ENCODE measurements at regions not wholly inside any gene's neighbourhood (a gene's known extent, or its start where the extent isn't known, plus 50 kb on each side); places are given as distances from the start of the nearest gene placed in this dataset.

DNA sequence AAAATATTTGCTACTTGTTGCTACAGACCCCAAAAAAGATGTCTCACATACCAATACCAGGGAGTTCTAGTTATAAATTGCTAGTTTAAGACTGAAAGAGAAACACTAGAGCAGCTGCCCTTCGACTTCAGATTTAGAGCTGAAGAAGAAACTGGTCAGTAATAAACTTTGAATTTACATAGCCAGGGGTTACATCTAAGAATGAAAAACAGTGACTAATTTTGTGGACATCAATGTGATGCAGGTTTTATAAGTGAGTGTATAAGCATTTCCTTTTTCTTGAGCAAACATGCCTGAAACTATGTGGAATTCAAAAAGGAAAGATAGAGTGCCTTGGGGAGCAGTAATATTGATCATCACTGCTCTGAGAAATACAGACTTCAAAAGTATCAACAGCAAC lies 724.9 kb upstream of the MIR17HG start:
- H3K27me3 ChIP-seq (ENCODE audit: insufficient read depth, low read length): no peaks in the 10 kb centered on the region
- H3K4me1 ChIP-seq (ENCODE audit: insufficient read depth, low read length): no peaks in the 10 kb centered on the region
- H3K36me3 ChIP-seq (ENCODE audit: insufficient read depth, low read depth, low read length): no peaks in the 10 kb centered on the region
- H3K27ac ChIP-seq (ENCODE audit: low read length): no peak overlapping the region
- no peak overlapping the region for H3K9ac ChIP-seq (ENCODE audit: low read depth, low read length)
- H3K9me3 ChIP-seq (ENCODE audit: insufficient read depth, low read depth, low read length): peaks cover 13% of the 10 kb centered on the region
- H3K4me3 ChIP-seq (ENCODE audit: low read length): no peak overlapping the region

DNA sequence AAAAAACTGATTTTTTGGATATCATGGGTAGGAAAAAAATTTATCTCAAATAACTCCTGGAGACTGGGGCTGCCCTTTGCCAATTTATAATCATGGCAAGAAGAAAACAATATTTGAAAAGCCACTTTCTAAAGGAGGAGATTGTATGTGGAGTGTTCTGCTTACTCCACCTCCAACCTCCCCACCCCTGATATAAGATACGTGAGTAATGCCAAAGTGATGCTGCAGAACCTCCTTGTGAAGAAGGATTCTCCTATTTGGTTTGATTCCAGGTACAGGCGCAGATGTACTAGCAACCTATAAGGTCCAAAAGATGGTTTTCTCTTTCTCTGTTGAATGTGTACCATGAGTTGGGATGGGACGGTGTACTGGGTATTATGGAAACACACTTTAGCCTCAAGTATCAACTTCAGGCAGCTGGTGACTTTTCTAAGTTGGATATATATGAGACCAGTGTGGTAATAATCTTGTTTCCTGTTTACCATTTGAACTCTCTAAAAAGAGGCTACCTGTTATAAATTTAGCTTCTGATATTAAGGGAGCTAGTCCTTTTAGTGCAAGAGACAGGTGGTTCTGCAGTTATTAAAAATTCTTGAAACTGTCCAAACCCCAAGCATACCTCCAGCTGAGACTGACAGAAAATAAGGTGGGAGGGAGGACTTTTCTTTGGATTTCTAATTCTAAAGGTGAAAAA lies 724.0 kb upstream of the MIR17HG start:
- no peak overlapping the region for H3K9ac ChIP-seq (ENCODE audit: low read depth, low read length)
- no peaks in the 10 kb centered on the region for H3K36me3 ChIP-seq (ENCODE audit: insufficient read depth, low read depth, low read length)
- no peak overlapping the region for H3K4me3 ChIP-seq (ENCODE audit: low read length)
- H3K9me3 ChIP-seq (ENCODE audit: insufficient read depth, low read depth, low read length): peaks cover 4% of the 10 kb centered on the region; the same call in 1 of the 2 replicates
- H3K4me1 ChIP-seq (ENCODE audit: insufficient read depth, low read length): no peaks in the 10 kb centered on the region
- no peak overlapping the region for H3K27ac ChIP-seq (ENCODE audit: low read length)
- H3K27me3 ChIP-seq (ENCODE audit: insufficient read depth, low read length): no peaks in the 10 kb centered on the region

DNA sequence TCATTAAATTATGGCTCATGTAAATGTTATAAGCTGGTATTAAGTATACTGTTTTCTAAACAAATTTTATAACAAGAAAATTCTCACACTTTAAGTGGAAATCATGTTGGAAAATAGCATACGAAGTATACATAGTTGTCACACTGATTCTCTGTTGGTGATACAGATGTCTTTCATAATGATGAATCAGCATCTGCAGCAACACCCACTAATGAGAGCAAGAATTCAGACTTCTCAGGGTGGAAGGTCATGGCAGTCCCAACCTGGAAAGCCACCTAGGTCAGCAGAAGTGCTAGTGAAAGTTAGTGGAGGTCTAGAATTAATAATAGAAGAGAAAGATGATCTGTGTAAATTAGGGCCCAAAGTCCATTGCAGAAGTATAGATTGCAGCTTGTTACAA lies 719.7 kb upstream of the MIR17HG start:
- H3K4me3 ChIP-seq (ENCODE audit: low read length): no peak overlapping the region
- H3K36me3 ChIP-seq (ENCODE audit: insufficient read depth, low read depth, low read length): no peaks in the 10 kb centered on the region

DNA sequence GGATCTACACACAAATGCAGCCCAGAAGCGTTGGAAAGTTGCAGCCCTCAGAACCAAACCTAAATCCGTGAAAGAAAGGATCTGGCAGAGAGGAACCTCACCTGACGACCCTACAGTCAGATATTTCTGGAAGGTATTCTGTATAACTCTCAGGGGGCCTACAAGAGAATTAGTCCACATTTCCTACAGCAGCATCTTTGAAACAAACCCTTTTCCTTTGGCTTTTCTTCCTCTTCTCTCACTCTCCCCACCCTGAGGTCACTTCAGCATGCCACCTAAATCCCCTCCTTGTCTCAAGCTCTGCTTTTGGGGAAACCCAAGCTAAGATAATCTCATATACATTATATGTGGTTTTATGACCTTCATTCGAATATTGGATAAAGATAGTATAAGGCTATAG lies 719.0 kb upstream of the MIR17HG start:
- Histone ChIP-seq H3K27me3 (ENCODE audit: insufficient read depth, low read length) (no peaks in the 10 kb centered on the region), H3K9ac (ENCODE audit: low read depth, low read length) (no peak overlapping the region), H3K27ac (ENCODE audit: low read length) (no peak overlapping the region)

More for the DNA sequence above, 719.7 kb upstream of the MIR17HG start:
- Histone ChIP-seq H3K9ac (ENCODE audit: low read depth, low read length) (no peak overlapping the region), H3K9me3 (ENCODE audit: insufficient read depth, low read depth, low read length) (no peaks in the 10 kb centered on the region), H3K4me1 (ENCODE audit: insufficient read depth, low read length) (peaks cover 6% of the 10 kb centered on the region), H3K27ac (ENCODE audit: low read length) (no peak overlapping the region), H3K27me3 (ENCODE audit: insufficient read depth, low read length) (no peaks in the 10 kb centered on the region)

DNA sequence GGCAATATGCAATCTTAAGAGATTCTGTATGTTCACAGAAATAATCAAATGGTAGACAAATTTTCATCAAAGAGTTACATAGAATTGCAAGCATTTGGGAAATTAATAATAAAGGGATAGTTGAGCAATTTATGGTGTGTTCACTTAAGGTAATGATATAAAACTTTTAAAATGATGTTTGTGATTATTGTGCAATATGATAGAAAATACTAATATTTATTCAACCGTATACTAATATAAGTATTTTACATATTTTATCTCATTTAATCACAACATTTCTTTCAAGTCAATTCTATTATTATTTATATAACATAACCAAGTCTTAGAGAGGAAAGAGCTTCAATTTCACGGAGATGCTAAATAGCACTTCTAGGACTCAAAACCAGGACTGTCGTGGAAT lies 716.8 kb upstream of the MIR17HG start:
- Histone ChIP-seq H3K4me1 (ENCODE audit: insufficient read depth, low read length) (peaks cover 6% of the 10 kb centered on the region), H3K27ac (ENCODE audit: low read length) (no peak overlapping the region), H3K9me3 (ENCODE audit: insufficient read depth, low read depth, low read length) (no peaks in the 10 kb centered on the region), H3K9ac (ENCODE audit: low read depth, low read length) (no peak overlapping the region), H3K27me3 (ENCODE audit: insufficient read depth, low read length) (no peaks in the 10 kb centered on the region), H3K36me3 (ENCODE audit: insufficient read depth, low read depth, low read length) (no peaks in the 10 kb centered on the region), H3K4me3 (ENCODE audit: low read length) (no peak overlapping the region)

More for the DNA sequence above, 719.0 kb upstream of the MIR17HG start:
- Histone ChIP-seq H3K4me1 (ENCODE audit: insufficient read depth, low read length) (peaks cover 6% of the 10 kb centered on the region), H3K9me3 (ENCODE audit: insufficient read depth, low read depth, low read length) (no peaks in the 10 kb centered on the region), H3K4me3 (ENCODE audit: low read length) (no peak overlapping the region), H3K36me3 (ENCODE audit: insufficient read depth, low read depth, low read length) (no peaks in the 10 kb centered on the region)

DNA sequence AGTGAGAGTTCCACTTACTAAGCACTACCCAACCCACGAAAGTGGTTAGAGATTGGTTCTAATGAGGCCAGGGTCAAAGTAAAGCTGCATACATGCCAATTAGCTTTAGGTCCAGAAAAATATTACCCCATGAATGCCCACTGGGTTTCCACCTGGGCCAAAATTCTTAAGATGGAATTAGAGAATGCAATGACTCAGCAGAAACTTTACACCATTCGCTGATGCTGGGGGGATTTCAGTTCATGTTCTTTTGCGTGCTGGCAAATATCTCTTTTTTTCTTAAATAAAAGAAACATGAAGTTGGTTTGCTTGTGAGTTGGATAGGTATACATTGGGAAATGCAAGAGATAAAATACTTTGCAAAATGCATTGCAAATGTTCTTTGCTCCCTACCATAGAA lies 715.3 kb upstream of the MIR17HG start:
- no peaks in the 10 kb centered on the region for H3K36me3 ChIP-seq (ENCODE audit: insufficient read depth, low read depth, low read length)
- H3K27ac ChIP-seq (ENCODE audit: low read length): no peak overlapping the region
- no peaks in the 10 kb centered on the region for H3K9me3 ChIP-seq (ENCODE audit: insufficient read depth, low read depth, low read length)
- H3K4me3 ChIP-seq (ENCODE audit: low read length): no peak overlapping the region
- peaks cover 6% of the 10 kb centered on the region for H3K4me1 ChIP-seq (ENCODE audit: insufficient read depth, low read length)
- no peaks in the 10 kb centered on the region for H3K27me3 ChIP-seq (ENCODE audit: insufficient read depth, low read length)
- H3K9ac ChIP-seq (ENCODE audit: low read depth, low read length): no peak overlapping the region

DNA sequence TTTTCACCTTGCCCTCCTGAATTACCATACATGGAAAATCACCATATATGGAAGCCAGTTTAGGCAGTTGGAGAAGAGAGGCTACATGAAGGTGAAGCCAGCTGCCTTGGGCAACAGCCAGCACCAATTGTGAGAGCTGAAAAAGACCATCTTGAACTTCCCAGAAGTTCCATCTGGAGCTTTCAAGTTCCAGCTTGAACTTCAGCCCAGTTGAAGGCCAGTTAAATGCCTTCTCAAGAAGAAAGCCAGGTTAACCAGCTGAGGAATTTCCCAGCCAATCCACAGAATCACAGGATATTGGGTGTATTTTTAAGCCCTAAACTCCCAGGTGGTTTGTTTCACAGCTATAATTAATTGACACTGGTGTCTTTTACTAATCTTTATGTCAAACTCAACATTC lies 713.6 kb upstream of the MIR17HG start:
- Histone ChIP-seq H3K4me3 (ENCODE audit: low read length) (no peak overlapping the region), H3K27ac (ENCODE audit: low read length) (no peak overlapping the region), H3K9me3 (ENCODE audit: insufficient read depth, low read depth, low read length) (no peaks in the 10 kb centered on the region), H3K9ac (ENCODE audit: low read depth, low read length) (no peak overlapping the region), H3K36me3 (ENCODE audit: insufficient read depth, low read depth, low read length) (no peaks in the 10 kb centered on the region), H3K27me3 (ENCODE audit: insufficient read depth, low read length) (no peaks in the 10 kb centered on the region), H3K4me1 (ENCODE audit: insufficient read depth, low read length) (peaks cover 6% of the 10 kb centered on the region)

DNA sequence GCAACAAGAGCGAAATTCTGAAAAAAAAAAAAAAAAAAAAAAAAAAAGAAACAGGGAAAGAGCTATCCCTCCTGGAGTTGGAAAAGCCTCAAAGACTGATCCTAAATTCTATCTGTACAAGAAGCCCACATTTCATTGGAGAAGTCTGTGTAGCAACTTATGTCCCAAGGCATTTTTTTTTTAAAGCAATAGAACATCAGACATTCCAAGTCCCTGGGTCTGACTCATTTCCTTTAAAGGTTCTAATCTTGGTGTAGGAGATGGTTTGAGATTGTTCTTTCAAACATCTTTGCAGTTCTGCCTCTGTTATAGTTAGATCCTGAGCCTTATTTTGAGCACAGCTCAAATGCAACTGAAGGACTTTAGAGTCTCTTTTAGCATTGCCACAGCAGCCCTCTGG lies 706.5 kb upstream of the MIR17HG start:
- H3K4me1 ChIP-seq (ENCODE audit: insufficient read depth, low read length): no peaks in the 10 kb centered on the region
- no peaks in the 10 kb centered on the region for H3K36me3 ChIP-seq (ENCODE audit: insufficient read depth, low read depth, low read length)
- no peaks in the 10 kb centered on the region for H3K27me3 ChIP-seq (ENCODE audit: insufficient read depth, low read length)
- H3K9me3 ChIP-seq (ENCODE audit: insufficient read depth, low read depth, low read length): peaks cover 20% of the 10 kb centered on the region; the same call in 1 of the 2 replicates
- no peak overlapping the region for H3K27ac ChIP-seq (ENCODE audit: low read length)
- H3K4me3 ChIP-seq (ENCODE audit: low read length): no peak overlapping the region
- no peak overlapping the region for H3K9ac ChIP-seq (ENCODE audit: low read depth, low read length)

DNA sequence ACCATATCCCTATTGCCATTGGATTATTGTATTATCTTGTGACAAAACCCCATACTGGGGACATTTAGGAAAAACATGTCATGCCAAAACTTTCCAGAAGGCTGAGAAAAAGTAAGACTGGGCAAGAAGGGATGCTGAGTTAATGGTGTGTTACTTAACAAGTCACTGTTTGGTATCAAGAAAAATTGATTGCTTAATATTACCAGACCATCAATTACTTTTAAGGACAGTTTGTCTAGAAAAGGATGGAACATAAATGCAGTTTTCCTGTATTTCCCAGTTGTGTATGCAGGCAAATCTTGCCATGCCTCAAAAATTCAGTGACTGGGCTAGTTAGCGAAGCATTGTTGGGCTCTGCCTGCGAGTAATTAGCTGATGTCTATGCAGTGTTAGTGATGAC lies 705.6 kb upstream of the MIR17HG start:
- H3K4me1 ChIP-seq (ENCODE audit: insufficient read depth, low read length): no peaks in the 10 kb centered on the region
- no peaks in the 10 kb centered on the region for H3K36me3 ChIP-seq (ENCODE audit: insufficient read depth, low read depth, low read length)
- no peak overlapping the region for H3K4me3 ChIP-seq (ENCODE audit: low read length)
- no peaks in the 10 kb centered on the region for H3K27me3 ChIP-seq (ENCODE audit: insufficient read depth, low read length)
- H3K27ac ChIP-seq (ENCODE audit: low read length): no peak overlapping the region
- no peak overlapping the region for H3K9ac ChIP-seq (ENCODE audit: low read depth, low read length)
- peaks cover 20% of the 10 kb centered on the region; the same call in 1 of the 2 replicates for H3K9me3 ChIP-seq (ENCODE audit: insufficient read depth, low read depth, low read length)

DNA sequence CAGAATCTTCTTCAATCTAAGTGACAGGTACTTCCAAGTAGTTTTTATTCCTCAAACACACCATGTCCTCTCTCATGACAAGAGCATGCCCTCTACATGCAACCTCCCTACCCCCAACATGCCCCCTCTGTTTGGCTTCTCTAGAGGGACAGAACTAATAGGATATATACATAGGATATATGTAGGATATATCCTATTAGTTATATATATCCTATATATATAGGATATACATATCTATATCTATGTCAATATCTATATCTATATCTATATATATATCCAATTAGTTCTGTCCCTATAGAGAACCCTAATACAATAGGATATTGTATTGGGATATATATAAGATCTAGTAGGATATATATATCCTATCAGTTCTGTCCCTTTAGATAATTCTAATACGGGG lies 701.9 kb upstream of the MIR17HG start:
- no peaks in the 10 kb centered on the region for H3K27me3 ChIP-seq (ENCODE audit: insufficient read depth, low read length)
- no peaks in the 10 kb centered on the region for H3K36me3 ChIP-seq (ENCODE audit: insufficient read depth, low read depth, low read length)
- H3K27ac ChIP-seq (ENCODE audit: low read length): no peak overlapping the region
- no peak overlapping the region for H3K4me3 ChIP-seq (ENCODE audit: low read length)
- no peaks in the 10 kb centered on the region for H3K4me1 ChIP-seq (ENCODE audit: insufficient read depth, low read length)
- peaks cover 20% of the 10 kb centered on the region; the same call in 1 of the 2 replicates for H3K9me3 ChIP-seq (ENCODE audit: insufficient read depth, low read depth, low read length)
- no peak overlapping the region for H3K9ac ChIP-seq (ENCODE audit: low read depth, low read length)

DNA sequence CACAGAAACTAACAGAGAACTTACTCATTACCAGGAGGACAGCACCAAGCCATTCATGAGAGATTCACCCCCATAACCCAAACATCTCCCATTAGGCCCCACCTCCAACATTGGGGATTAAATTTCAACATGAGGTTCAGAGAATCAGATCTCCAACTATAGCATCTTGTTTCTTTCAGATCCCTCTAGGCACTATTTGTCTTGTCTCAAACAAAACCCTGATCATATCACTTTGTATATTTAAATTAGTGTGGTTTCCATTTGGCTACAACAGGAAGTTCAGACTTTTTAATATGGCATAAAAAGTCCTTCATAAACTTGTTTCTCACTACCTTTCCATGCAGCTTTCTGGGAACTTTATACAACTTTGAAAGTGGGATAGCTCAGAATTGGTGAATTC lies 699.0 kb upstream of the MIR17HG start:
- Histone ChIP-seq H3K9me3 (ENCODE audit: insufficient read depth, low read depth, low read length) (peaks cover 29% of the 10 kb centered on the region), H3K4me1 (ENCODE audit: insufficient read depth, low read length) (no peaks in the 10 kb centered on the region), H3K27me3 (ENCODE audit: insufficient read depth, low read length) (no peaks in the 10 kb centered on the region), H3K36me3 (ENCODE audit: insufficient read depth, low read depth, low read length) (no peaks in the 10 kb centered on the region), H3K9ac (ENCODE audit: low read depth, low read length) (no peak overlapping the region), H3K27ac (ENCODE audit: low read length) (no peak overlapping the region), H3K4me3 (ENCODE audit: low read length) (no peak overlapping the region)

DNA sequence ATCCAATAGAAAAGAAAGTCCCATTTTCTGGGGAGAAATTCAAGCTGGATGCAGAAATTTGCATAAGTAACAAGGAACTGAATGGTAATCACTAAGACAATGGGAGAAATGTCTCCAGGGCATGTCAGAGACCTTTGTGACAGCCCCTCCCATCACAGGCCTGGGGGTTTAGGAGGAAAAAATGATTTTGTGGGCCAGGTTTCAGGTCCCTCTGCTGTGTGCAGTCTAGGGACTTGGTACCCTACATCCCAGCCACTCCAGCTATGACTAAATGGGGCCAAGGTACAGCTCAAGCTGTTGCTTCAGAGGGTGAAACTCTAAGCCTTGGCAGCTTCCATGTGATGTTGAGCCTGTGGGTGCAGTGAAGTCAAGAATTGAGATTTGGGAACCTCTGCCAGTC lies 695.5 kb upstream of the MIR17HG start:
- H3K4me3 ChIP-seq (ENCODE audit: low read length): no peak overlapping the region
- H3K36me3 ChIP-seq (ENCODE audit: insufficient read depth, low read depth, low read length): no peaks in the 10 kb centered on the region
- H3K9ac ChIP-seq (ENCODE audit: low read depth, low read length): no peak overlapping the region
- H3K27ac ChIP-seq (ENCODE audit: low read length): no peak overlapping the region
- H3K4me1 ChIP-seq (ENCODE audit: insufficient read depth, low read length): no peaks in the 10 kb centered on the region
- peaks cover 13% of the 10 kb centered on the region for H3K9me3 ChIP-seq (ENCODE audit: insufficient read depth, low read depth, low read length)
- no peaks in the 10 kb centered on the region for H3K27me3 ChIP-seq (ENCODE audit: insufficient read depth, low read length)
